Activated T-helper 2 cell treated with anti-CD3 and anti-CD28 coated beads, Interferon-gamma antibody, Interleukin-2, Interleukin-4, amounts not matched to agents 10 μg/mL and 5 μg/mL and 100 μg/mL, durations not matched to agents 14 hours and 24 hours and 36 hours (primary cell): ENCODE measurements at regions not wholly inside any gene's neighbourhood (a gene's known extent, or its start where the extent isn't known, plus 50 kb on each side); places are given as distances from the start of the nearest gene placed in this dataset.
"Not testable (repeated sequence)": the region's sequence is repeated elsewhere in the genome, so short reads cannot be mapped to it uniquely, and the experiment has no call there.

Experiments used
- DNase-seq: peaks from one replicate; pipeline ENCODE4 v3.0.0; 2021; ENCODE audit warnings: low spot score
- H3K27ac Mint-ChIP-seq: one replicate; pipeline ENCODE4 v1.8.0; 2021; ENCODE audit warnings: mixed read lengths
- H3K27me3 Mint-ChIP-seq: one replicate; pipeline ENCODE4 v1.8.0; 2021; ENCODE audit warnings: low read depth, mixed read lengths
- H3K36me3 Mint-ChIP-seq: one replicate; pipeline ENCODE4 v1.8.0; 2021; ENCODE audit warnings: low read depth, mixed read lengths
- H3K4me1 Mint-ChIP-seq: one replicate; pipeline ENCODE4 v1.8.0; 2021; ENCODE audit warnings: low read depth, mixed read lengths
- H3K4me3 Mint-ChIP-seq: one replicate; pipeline ENCODE4 v1.8.0; 2021; ENCODE audit warnings: low read depth, mild to moderate bottlenecking, moderate library complexity, mixed read lengths
- H3K9me3 Mint-ChIP-seq: one replicate; pipeline ENCODE4 v1.8.0; 2021; ENCODE audit warnings: mixed read lengths
- intact Hi-C: fragments of 100-400 bp; cut with micrococcal nuclease; formaldehyde crosslinking; loops from one replicate; pipeline ENCODE4 v1.15.1; 2023

GRCh38 chr13:55120631-55121030 is 2020.1 kb upstream of the PRR20A start:
- peaks cover 36% of the 10 kb centered on the region for H3K9me3 Mint-ChIP-seq
- no peak overlapping the region for H3K4me3 Mint-ChIP-seq
- H3K27ac Mint-ChIP-seq, result no peak overlapping the region

GRCh38 chr13:55155046-55155445 is 1985.7 kb upstream of the PRR20A start:
- Mint-ChIP-seq H3K36me3 (no peaks in the 10 kb centered on the region), H3K27me3 (no peaks in the 10 kb centered on the region), H3K9me3 (peaks cover 45% of the 10 kb centered on the region), H3K4me1 (no peaks in the 10 kb centered on the region), H3K27ac (no peak overlapping the region), H3K4me3 (no peak overlapping the region)
- intact Hi-C loops, result no loop called here
- DNase-seq, result no peak

More at GRCh38 chr13:55120631-55121030, 2020.1 kb upstream of the PRR20A start:
- H3K36me3 Mint-ChIP-seq, result no peaks in the 10 kb centered on the region
- DNase-seq, result no peak
- H3K4me1 Mint-ChIP-seq, result no peaks in the 10 kb centered on the region
- intact Hi-C loops, result no loop called here
- H3K27me3 Mint-ChIP-seq, result no peaks in the 10 kb centered on the region

DNA sequence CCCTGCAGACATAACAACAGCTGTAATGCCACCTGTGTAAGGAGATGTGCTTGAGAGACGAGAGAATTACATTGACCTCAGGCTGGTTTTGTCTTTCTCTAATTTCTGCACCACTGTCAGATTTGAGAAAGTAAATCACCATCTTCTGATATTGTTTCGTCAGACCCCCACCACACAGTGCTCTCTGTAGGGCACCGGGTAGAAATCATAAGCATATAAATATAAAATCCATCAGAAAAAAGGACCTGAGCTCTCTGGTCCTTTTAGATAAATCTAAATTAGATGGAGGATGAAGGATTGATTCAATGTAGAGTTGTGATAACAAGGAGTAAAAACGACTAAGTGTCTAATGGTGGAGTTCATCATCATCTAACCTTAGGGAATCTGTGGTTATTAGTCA is 1981.0 kb upstream of the PRR20A start:
- H3K4me3 Mint-ChIP-seq, result no peak overlapping the region
- no peak for DNase-seq
- H3K27me3 Mint-ChIP-seq, result no peaks in the 10 kb centered on the region
- no peak overlapping the region for H3K27ac Mint-ChIP-seq
- H3K9me3 Mint-ChIP-seq, result peaks cover 41% of the 10 kb centered on the region
- intact Hi-C loops, result no loop called here
- H3K4me1 Mint-ChIP-seq, result no peaks in the 10 kb centered on the region
- H3K36me3 Mint-ChIP-seq, result no peaks in the 10 kb centered on the region

- no peaks in the 10 kb centered on the region for H3K36me3 Mint-ChIP-seq
- no peaks in the 10 kb centered on the region for H3K4me1 Mint-ChIP-seq
- no peak overlapping the region for H3K27ac Mint-ChIP-seq
- DNase-seq, result no peak
- H3K9me3 Mint-ChIP-seq, result peaks cover 39% of the 10 kb centered on the region
- H3K4me3 Mint-ChIP-seq, result no peak overlapping the region
- intact Hi-C loops, result no loop called here
- H3K27me3 Mint-ChIP-seq, result no peaks in the 10 kb centered on the region
These were observed 1979.9 kb upstream of the PRR20A start for GRCh38 chr13:55160867-55161266.

DNA sequence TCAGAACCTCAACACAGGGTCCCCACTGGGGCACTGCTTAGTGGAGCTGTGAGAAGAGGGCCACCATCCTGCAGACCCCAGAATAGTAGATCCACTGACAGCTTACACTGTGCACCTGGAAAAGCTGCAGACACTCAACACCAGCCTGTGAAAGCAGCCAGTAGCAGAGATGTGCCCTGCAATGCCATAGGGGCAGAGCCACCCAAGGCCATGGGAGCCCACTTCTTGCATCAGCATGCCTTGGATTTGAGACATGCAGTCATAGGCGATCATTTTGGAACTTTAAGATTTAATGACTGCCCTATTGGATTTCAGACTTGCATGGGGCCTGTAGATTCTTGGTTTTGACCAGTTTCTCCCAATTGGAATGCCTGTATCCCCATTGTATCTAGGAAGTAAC is 1962.1 kb upstream of the PRR20A start:
- intact Hi-C loops, H3K36me3 Mint-ChIP-seq, DNase-seq, H3K4me1 Mint-ChIP-seq, H3K27me3 Mint-ChIP-seq, H3K27ac Mint-ChIP-seq, H3K4me3 Mint-ChIP-seq: not testable (repeated sequence)
- H3K9me3 Mint-ChIP-seq, result peaks cover 50% of the 10 kb centered on the region

GRCh38 chr13:55190996-55191395 is 1949.7 kb upstream of the PRR20A start:
- Mint-ChIP-seq H3K36me3 (no peaks in the 10 kb centered on the region), H3K9me3 (peaks cover 31% of the 10 kb centered on the region), H3K4me3 (no peak overlapping the region), H3K27ac (no peak overlapping the region), H3K4me1 (no peaks in the 10 kb centered on the region), H3K27me3 (no peaks in the 10 kb centered on the region)
- intact Hi-C loops, result no loop called here
- DNase-seq, result no peak

DNA sequence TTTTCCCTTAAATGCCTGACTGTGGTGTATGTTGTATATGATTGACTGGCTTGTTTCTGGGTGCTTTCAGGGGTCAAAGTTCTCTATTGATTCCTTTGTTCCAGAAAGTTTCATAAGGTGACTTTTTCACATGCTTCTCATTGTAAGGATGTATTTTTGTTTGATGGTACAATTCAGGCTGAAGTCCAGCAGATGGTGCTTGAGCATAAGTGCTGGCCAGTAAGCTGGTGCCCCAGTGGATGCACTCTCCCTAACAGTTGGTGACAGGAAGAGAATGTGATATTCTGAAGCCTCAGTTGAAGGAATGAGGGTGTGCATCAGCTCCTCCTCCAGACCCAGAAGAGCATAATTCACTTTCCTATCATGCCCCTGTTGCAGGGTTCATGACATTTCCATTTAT is 1941.6 kb upstream of the PRR20A start:
- Mint-ChIP-seq H3K27ac (no peak overlapping the region), H3K36me3 (no peaks in the 10 kb centered on the region), H3K4me1 (no peaks in the 10 kb centered on the region), H3K4me3 (no peak overlapping the region), H3K9me3 (peaks cover 55% of the 10 kb centered on the region), H3K27me3 (no peaks in the 10 kb centered on the region)
- intact Hi-C loops, result no loop called here
- DNase-seq, result no peak

- H3K36me3 Mint-ChIP-seq, result no peaks in the 10 kb centered on the region
- no peaks in the 10 kb centered on the region for H3K4me1 Mint-ChIP-seq
- peaks cover 18% of the 10 kb centered on the region for H3K9me3 Mint-ChIP-seq
- H3K27me3 Mint-ChIP-seq, result no peaks in the 10 kb centered on the region
- intact Hi-C loops, result no loop called here
- no peak for DNase-seq
- no peak overlapping the region for H3K27ac Mint-ChIP-seq
- H3K4me3 Mint-ChIP-seq, result no peak overlapping the region
These were observed 1925.8 kb upstream of the PRR20A start for GRCh38 chr13:55214841-55215345.

GRCh38 chr13:55219538-55219937 is 1921.2 kb upstream of the PRR20A start:
- Mint-ChIP-seq H3K9me3 (peaks cover 19% of the 10 kb centered on the region), H3K27me3 (no peaks in the 10 kb centered on the region), H3K27ac (no peak overlapping the region), H3K4me1 (no peaks in the 10 kb centered on the region), H3K4me3 (no peak overlapping the region), H3K36me3 (no peaks in the 10 kb centered on the region)
- intact Hi-C loops, result no loop called here
- no peak for DNase-seq

DNA sequence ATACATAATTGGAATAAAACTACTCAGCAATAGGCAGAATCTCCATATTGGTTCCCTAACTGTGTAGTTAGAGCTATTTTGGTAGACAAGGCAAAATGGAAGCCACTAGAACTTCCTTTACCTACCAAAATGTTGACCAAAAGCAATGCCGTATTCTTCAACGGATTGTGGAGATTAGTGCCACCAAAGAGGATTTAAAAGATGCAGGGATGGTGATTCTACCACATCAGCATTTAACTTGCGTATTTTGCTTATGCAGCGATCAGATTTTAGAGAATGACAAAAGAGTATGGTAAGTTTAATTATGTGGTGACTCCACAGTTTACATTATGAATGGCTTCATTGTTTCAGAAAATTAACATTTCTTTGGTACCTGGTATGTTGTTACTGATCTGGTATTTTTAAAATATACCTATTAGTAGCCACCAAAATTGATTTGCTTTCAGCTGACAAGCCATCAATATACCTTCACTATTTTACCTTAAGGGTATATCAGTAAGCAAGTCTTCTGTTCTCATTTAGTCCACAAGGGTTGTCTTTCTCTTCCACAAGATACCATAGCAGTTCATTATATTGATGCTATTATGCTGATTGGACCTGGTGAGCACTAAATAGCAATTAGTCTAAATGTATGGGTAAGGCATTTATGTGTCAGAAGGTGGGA is 1910.7 kb upstream of the PRR20A start:
- DNase-seq, result no peak
- Mint-ChIP-seq H3K27ac (no peak overlapping the region), H3K4me1 (no peaks in the 10 kb centered on the region), H3K36me3 (no peaks in the 10 kb centered on the region), H3K9me3 (peaks cover 54% of the 10 kb centered on the region), H3K4me3 (no peak overlapping the region), H3K27me3 (no peaks in the 10 kb centered on the region)
- intact Hi-C loops, result no loop called here

- Mint-ChIP-seq H3K4me3 (no peak overlapping the region), H3K36me3 (no peaks in the 10 kb centered on the region), H3K4me1 (no peaks in the 10 kb centered on the region), H3K9me3 (peaks cover 54% of the 10 kb centered on the region), H3K27ac (no peak overlapping the region), H3K27me3 (no peaks in the 10 kb centered on the region)
- DNase-seq, result no peak
- intact Hi-C loops, result no loop called here
These were observed 1910.2 kb upstream of the PRR20A start for GRCh38 chr13:55230570-55230908.

GRCh38 chr13:55234311-55234710 is 1906.4 kb upstream of the PRR20A start:
- no peaks in the 10 kb centered on the region for H3K4me1 Mint-ChIP-seq
- no peak overlapping the region for H3K4me3 Mint-ChIP-seq
- no peak for DNase-seq
- H3K36me3 Mint-ChIP-seq, result no peaks in the 10 kb centered on the region
- intact Hi-C loops, result no loop called here
- no peak overlapping the region for H3K27ac Mint-ChIP-seq
- H3K27me3 Mint-ChIP-seq, result no peaks in the 10 kb centered on the region
- H3K9me3 Mint-ChIP-seq, result peaks cover 45% of the 10 kb centered on the region

DNA sequence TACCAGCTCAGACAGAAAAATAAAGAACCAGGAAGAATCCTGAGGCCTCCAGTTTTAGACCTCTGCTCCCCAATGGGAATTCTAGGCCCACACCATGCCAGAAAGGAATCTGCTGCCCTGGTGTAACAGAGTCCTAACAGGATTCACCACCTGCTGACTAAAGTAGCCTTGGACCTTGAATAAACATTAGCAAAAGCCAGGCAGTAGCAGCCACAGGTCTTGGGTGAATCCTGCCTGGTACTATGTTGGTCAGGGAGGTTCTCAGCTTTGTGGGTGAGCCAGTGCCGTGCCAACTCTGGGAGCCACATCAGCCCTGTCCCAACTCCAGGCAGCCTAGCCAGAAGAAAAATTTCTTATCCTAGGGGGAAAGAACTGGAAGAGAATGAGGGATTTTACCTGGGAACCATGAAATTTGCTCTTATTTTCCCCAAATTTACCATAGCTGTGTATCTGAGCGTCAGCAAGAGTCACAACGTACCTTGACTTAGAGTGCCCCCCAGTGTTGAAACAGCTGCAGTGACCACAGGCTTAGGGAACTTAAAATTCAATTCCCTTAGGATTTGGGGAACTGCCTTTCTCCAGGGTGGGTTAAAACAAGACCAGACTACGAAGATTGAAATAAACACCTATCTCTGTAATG is 1895.6 kb upstream of the PRR20A start:
- no peaks in the 10 kb centered on the region for H3K4me1 Mint-ChIP-seq
- peaks cover 43% of the 10 kb centered on the region for H3K9me3 Mint-ChIP-seq
- no peaks in the 10 kb centered on the region for H3K27me3 Mint-ChIP-seq
- intact Hi-C loops, result no loop called here
- no peak overlapping the region for H3K27ac Mint-ChIP-seq
- H3K36me3 Mint-ChIP-seq, result no peaks in the 10 kb centered on the region
- no peak overlapping the region for H3K4me3 Mint-ChIP-seq
- DNase-seq, result no peak
